Left lung (tissue), 4 donors: ENCODE measurements at regions not wholly inside any gene's neighbourhood (a gene's known extent, or its start where the extent isn't known, plus 50 kb on each side); places are given as distances from the start of the nearest gene placed in this dataset.
"Not testable (repeated sequence)": the region's sequence is repeated elsewhere in the genome, so short reads cannot be mapped to it uniquely, and the experiment has no call there.

Source experiments
- ATAC-seq: fragments of 200-7000 bp; cut with Tn5 transposase; one replicate; pipeline ENCODE4 v1.9.1; 2020; ENCODE audit warnings: moderate library complexity
- DNase-seq, 4 donors: peaks; one replicate each; pipeline ENCODE4 v3.0.0-alpha.2; 2013 to 2020
- H3K27ac ChIP-seq, 2 donors: fragments of 200-600 bp; sonication (generic) in 1 of 2; one replicate each; pipeline versions ENCODE4 v1.5.0 to v1.8.0; 2020 to 2021
- H3K27me3 ChIP-seq, 2 donors: fragments of 200-600 bp; sonication (generic) in 1 of 2; one replicate each; pipeline versions ENCODE4 v1.5.0 to v1.8.0; 2020 to 2021
- H3K36me3 ChIP-seq, 2 donors: fragments of 200-600 bp; sonication (generic) in 1 of 2; one replicate each; pipeline versions ENCODE4 v1.5.0 to v1.8.0; 2020 to 2021
- H3K4me1 ChIP-seq, 2 donors: fragments of 200-600 bp; one replicate each; pipeline ENCODE4 v1.8.0; 2021
- H3K4me3 ChIP-seq, 2 donors: fragments of 200-600 bp; sonication (generic) in 1 of 2; one replicate each; pipeline versions ENCODE4 v1.5.0 to v1.8.0; 2020 to 2021; ENCODE audit warnings: mild to moderate bottlenecking in 1 of 2
- H3K9me3 ChIP-seq, 2 donors: fragments of 200-600 bp; sonication (generic) in 1 of 2; one replicate each; pipeline versions ENCODE4 v1.5.0 to v1.8.0; 2020 to 2021
- intact Hi-C, 2 donors: fragments of 100-400 bp; cut with DNase I; formaldehyde crosslinking; loops; one replicate each; pipeline versions ENCODE4 v1.11.2 to v1.14.2; 2022
- TF ChIP-seq, protein P1 (sequence below), 2 donors: fragments of 200-600 bp; sonication (generic) in 1 of 2; IDR thresholded peaks; one replicate each; pipeline versions ENCODE4 v1.5.0 to v1.8.0; 2021; ENCODE audit warnings: antibody characterized with exemption in 2 of 2
- donor health status: DM: no; HTN: yes; CAD: no.
- donor health status: DM: no; HTN: no; CAD: no.

DNA sequence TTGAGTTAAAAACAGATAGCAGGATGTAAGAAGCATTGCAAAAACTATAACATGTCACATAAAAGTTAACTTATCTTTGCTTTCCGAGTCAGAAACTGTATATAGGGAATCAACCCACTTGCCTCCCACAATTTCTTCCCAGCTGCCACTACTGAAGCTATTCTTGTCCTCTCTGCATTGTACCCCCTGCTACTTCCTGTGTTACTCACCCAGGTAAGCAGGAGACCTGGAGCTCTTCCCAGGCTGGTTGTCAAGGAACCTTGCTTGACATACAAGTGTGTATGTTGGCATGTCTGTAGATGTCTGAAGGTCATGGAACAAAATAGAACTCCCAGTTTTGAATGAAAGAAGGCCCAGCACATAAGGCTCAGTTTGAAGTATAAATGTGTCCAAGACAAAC, 74.3 kb upstream of the LRRC4C start:
- Histone ChIP-seq H3K36me3 (no peaks in the 10 kb centered on the region), H3K4me1 (no peaks in the 10 kb centered on the region), H3K27me3 (no peaks in the 10 kb centered on the region), H3K9me3 (no peaks in the 10 kb centered on the region), H3K4me3 (no peak overlapping the region), H3K27ac (no peak overlapping the region)
- ATAC-seq: no peak
- intact Hi-C loops: no loop called here
- TF ChIP-seq, protein P1, sequence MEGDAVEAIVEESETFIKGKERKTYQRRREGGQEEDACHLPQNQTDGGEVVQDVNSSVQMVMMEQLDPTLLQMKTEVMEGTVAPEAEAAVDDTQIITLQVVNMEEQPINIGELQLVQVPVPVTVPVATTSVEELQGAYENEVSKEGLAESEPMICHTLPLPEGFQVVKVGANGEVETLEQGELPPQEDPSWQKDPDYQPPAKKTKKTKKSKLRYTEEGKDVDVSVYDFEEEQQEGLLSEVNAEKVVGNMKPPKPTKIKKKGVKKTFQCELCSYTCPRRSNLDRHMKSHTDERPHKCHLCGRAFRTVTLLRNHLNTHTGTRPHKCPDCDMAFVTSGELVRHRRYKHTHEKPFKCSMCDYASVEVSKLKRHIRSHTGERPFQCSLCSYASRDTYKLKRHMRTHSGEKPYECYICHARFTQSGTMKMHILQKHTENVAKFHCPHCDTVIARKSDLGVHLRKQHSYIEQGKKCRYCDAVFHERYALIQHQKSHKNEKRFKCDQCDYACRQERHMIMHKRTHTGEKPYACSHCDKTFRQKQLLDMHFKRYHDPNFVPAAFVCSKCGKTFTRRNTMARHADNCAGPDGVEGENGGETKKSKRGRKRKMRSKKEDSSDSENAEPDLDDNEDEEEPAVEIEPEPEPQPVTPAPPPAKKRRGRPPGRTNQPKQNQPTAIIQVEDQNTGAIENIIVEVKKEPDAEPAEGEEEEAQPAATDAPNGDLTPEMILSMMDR (IDR thresholded peaks at IDR 0.05): no peak
- DNase-seq: no peak

DNA sequence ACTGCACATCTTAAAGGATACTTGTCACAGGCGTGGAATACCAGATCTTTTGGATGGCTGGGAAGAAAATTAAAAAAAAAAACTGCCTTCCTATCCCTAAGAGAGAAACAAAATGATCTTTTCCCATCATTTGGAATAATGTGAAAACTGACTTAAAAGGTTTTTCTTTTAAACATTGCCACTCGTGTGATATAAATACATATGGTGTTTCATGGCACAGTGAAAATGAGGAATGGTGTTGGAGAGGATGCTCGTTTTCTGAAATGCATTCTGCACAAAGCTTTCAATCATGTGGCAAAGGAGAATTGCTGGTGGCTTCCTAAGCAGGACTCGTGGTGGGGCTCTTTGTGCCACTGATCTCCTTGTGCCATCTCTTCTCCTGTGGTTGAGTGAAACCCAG, 74.9 kb upstream of the LRRC4C start:
- Histone ChIP-seq H3K9me3 (no peaks in the 10 kb centered on the region), H3K36me3 (no peaks in the 10 kb centered on the region), H3K4me3 (no peak overlapping the region), H3K4me1 (no peaks in the 10 kb centered on the region), H3K27me3 (no peaks in the 10 kb centered on the region), H3K27ac (no peak overlapping the region)
- TF ChIP-seq, protein P1 (IDR thresholded peaks at IDR 0.05): no peak
- ATAC-seq (no peak), DNase-seq (no peak)
- intact Hi-C loops: no loop called here

DNA sequence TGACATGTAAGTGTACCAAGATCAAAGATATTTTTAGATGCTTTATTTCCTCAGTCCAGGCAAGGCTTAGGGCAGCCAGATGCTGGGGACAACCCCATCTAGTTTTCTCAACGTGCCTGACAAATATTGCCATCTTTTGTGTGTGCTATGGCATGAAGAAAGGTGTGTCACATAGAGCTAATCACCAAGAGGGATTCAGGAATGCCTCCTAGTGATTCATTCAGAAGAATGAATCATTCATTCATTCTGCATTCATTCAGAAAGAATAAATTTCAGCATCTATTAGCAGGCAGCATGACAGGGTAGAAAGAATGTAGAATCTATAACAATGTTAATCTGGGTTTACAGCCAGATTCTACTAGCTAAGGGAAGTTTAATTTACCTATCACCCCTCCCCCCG, 75.4 kb upstream of the LRRC4C start:
- no peaks in the 10 kb centered on the region for H3K36me3 ChIP-seq
- intact Hi-C loops: no loop called here
- no peaks in the 10 kb centered on the region for H3K4me1 ChIP-seq
- H3K27me3 ChIP-seq: no peaks in the 10 kb centered on the region
- TF ChIP-seq, protein P1 (IDR thresholded peaks at IDR 0.05): no peak
- no peak for DNase-seq
- ATAC-seq: no peak
- H3K9me3 ChIP-seq: no peaks in the 10 kb centered on the region
- no peak overlapping the region for H3K4me3 ChIP-seq
- H3K27ac ChIP-seq: no peak overlapping the region

DNA sequence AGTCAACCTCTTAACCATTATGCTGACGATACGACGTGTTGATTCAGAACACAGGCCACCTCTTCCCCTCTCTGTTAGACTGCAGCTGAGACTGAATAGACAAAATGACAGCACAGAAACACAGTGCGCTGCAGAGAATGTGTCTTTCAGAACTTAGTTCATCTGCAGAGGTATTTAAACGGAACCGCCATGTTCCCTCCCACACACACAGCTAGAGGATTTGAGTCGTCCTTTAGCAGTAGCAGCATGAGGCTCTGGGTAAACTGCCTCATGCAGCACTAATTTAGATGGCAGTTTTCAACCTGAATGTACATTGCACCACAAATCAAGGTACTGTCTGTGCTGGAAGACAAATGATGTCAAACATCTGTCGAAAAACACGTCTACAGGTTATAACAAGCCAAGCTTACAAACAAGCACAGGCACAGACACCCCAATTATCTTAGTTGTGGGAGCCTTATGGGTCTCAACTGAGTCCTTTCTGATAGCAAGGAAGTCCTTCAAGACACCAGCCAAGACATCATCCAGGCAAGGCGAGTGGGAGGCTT, 76.6 kb upstream of the LRRC4C start:
- TF ChIP-seq, protein P1 (IDR thresholded peaks at IDR 0.05): no peak
- DNase-seq (no peak), ATAC-seq (no peak)
- Histone ChIP-seq H3K4me1 (no peaks in the 10 kb centered on the region), H3K36me3 (no peaks in the 10 kb centered on the region), H3K9me3 (no peaks in the 10 kb centered on the region), H3K4me3 (no peak overlapping the region), H3K27me3 (no peaks in the 10 kb centered on the region), H3K27ac (no peak overlapping the region)
- intact Hi-C loops: no loop called here

DNA sequence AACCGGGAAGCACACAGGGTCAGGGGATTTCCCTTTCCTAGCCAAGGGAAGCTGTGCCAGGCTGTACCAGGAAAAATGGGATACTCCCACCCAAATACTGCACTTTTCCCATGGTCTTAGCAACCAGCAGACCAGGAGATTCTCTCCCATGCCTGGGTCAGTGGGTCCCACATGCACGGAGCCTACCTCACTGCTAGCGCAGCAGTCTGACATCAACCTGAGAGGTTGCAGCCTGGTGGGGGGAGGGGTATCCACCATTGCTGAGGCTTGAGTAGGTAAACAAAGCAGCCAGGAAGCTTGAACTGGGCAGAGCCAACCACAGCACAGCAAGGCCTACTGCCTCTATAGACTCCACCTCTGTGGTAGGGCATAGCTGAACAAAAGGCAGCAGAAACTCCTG, 85.5 kb upstream of the LRRC4C start:
- H3K27me3 ChIP-seq, ATAC-seq, H3K4me3 ChIP-seq, H3K27ac ChIP-seq, DNase-seq, H3K36me3 ChIP-seq, intact Hi-C loops, H3K4me1 ChIP-seq: not testable (repeated sequence)
- peaks cover 0 to 15% of the 10 kb centered on the region in 2 donors for H3K9me3 ChIP-seq

DNA sequence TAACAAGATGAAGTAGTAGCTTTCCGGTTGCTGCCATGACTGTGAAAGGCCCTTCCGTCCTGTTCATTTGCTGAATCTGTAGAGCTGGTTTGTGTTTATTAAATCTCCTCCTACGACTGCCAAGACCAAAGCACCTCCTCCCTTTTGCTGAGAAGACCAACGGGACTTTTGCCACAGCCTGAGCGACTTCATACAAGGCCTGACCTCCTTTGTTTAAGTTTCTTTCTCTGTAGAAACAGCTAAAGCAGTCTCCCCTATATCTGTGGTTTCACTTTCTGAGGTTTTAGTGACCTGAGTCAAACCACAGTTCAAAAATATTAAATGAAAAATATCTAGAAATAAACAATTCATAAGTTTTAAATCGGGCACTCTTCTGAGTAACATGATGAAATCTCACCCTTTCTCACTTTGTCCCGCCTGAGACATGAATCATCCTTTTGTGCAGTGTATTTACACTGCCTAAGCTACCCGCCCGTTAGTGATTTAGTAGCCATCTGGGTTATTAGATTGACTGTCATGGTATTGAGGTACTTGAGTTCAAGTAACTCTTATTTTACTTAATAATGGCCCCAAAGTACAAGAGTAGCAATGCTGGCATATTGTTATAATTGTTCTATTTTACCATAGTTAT, 119.1 kb upstream of the LRRC4C start:
- TF ChIP-seq, protein P1 (IDR thresholded peaks at IDR 0.05): no peak
- Histone ChIP-seq H3K4me1 (no peaks in the 10 kb centered on the region), H3K27ac (no peak overlapping the region), H3K9me3 (no peaks in the 10 kb centered on the region), H3K36me3 (no peaks in the 10 kb centered on the region), H3K27me3 (no peaks in the 10 kb centered on the region), H3K4me3 (no peak overlapping the region)
- ATAC-seq: no peak
- DNase-seq: no peak
- intact Hi-C loops: no loop called here
